ENCODE measurements at regions not wholly inside any gene's neighbourhood (a gene's known extent, or its start where the extent isn't known, plus 50 kb on each side); places are given as distances from the start of the nearest gene placed in this dataset.

DNA sequence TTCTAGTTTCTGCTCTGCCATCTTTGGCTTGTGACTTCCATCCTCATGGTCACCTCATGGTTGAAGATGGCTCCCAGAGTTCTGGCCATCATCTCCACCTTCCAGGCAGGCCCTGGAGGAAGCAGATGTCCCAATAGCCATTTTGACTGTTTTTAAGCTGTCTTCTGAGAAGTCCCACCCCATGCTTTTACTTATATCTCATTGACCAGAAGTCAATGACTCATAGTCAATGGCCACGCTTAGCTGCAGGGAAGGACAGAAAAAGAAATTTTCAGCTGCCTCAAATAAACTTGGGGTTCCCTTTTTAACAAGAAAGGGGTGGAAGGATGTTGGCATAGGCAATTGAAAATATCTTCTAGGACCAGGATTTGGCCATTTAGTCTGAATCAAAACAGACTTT, 168.1 kb downstream of the AACS start:
- no peak for DNase-seq (ENCODE audit: low read depth in 2 of 2)
- TF ChIP-seq, protein P1, sequence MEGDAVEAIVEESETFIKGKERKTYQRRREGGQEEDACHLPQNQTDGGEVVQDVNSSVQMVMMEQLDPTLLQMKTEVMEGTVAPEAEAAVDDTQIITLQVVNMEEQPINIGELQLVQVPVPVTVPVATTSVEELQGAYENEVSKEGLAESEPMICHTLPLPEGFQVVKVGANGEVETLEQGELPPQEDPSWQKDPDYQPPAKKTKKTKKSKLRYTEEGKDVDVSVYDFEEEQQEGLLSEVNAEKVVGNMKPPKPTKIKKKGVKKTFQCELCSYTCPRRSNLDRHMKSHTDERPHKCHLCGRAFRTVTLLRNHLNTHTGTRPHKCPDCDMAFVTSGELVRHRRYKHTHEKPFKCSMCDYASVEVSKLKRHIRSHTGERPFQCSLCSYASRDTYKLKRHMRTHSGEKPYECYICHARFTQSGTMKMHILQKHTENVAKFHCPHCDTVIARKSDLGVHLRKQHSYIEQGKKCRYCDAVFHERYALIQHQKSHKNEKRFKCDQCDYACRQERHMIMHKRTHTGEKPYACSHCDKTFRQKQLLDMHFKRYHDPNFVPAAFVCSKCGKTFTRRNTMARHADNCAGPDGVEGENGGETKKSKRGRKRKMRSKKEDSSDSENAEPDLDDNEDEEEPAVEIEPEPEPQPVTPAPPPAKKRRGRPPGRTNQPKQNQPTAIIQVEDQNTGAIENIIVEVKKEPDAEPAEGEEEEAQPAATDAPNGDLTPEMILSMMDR (IDR thresholded peaks at IDR 0.05; ENCODE audit: low read depth, low read length): no peak
- no peak overlapping the region for H3K4me3 ChIP-seq (replicated peaks in 1 of 2; ENCODE audit: low read depth in 2 of 2, low read length in 2 of 2)

DNA sequence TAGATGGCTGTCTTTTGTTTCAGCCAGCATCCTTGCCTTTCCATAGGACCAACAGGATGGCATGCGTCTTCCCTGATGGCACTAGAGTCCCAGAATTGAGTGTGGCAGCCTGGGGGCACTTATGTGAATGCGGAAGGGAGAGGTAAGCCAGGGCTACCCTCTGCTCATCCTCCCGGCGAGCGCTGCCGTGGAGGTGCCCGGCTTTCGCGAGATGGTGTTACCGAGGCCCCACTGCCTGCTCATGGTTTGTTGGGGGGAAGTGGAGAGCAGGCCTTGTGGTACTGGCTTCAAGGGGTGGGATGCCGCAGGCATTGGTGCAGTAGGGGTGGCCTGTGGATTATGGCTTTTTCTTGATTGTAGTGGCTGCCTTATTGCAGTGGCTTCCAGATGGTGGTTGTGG, 174.3 kb downstream of the AACS start:
- TF ChIP-seq, protein P1 (IDR thresholded peaks at IDR 0.05; ENCODE audit: low read depth, low read length): no peak
- DNase-seq (ENCODE audit: low read depth in 2 of 2): no peak
- H3K4me3 ChIP-seq (replicated peaks in 1 of 2; ENCODE audit: low read depth in 2 of 2, low read length in 2 of 2): no peak overlapping the region

- no peak overlapping the region for H3K4me3 ChIP-seq (replicated peaks in 1 of 2; ENCODE audit: low read depth in 2 of 2, low read length in 2 of 2)
- no peak for DNase-seq (ENCODE audit: low read depth in 2 of 2)
- TF ChIP-seq, protein P1 (IDR thresholded peaks at IDR 0.05; ENCODE audit: low read depth, low read length): no peak
Observed at GRCh38 chr12:125240717-125241116, 175.5 kb downstream of the AACS start.

DNA sequence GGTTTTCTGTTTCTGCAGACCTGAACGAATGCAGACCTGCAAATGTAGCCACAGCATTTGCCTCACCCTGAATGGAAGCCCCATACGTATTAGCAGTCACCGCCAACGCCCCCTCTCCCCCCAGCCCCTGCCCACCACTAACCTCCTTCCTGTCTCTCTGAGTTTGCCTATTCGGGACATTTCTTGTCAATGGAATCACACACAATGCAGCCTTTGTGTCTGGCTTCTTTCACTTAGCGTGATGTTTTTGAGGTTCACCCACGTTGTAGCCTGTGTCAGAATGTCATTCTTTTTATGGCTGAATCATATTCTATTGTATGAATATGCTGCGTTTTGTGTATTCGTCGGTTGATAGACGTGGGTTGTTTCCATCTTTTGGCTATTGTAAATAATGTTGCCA, 178.6 kb downstream of the AACS start:
- TF ChIP-seq, protein P1 (IDR thresholded peaks at IDR 0.05; ENCODE audit: low read depth, low read length): no peak
- no peak for DNase-seq (ENCODE audit: low read depth in 2 of 2)
- H3K4me3 ChIP-seq (replicated peaks in 1 of 2; ENCODE audit: low read depth in 2 of 2, low read length in 2 of 2): no peak overlapping the region

- TF ChIP-seq, protein P1 (IDR thresholded peaks at IDR 0.05; ENCODE audit: low read depth, low read length): no peak
- no peak for DNase-seq (ENCODE audit: low read depth in 2 of 2)
- no peak overlapping the region for H3K4me3 ChIP-seq (replicated peaks in 1 of 2; ENCODE audit: low read depth in 2 of 2, low read length in 2 of 2)
Observed at GRCh38 chr12:125244338-125244737, 179.1 kb downstream of the AACS start.

- no peak overlapping the region for H3K4me3 ChIP-seq (replicated peaks in 1 of 2; ENCODE audit: low read depth in 2 of 2, low read length in 2 of 2)
- TF ChIP-seq, protein P1 (IDR thresholded peaks at IDR 0.05; ENCODE audit: low read depth, low read length): no peak
- DNase-seq (ENCODE audit: low read depth in 2 of 2): no peak
Observed at GRCh38 chr12:125245581-125246557, 180.6 kb downstream of the AACS start.

Measured in cardiac fibroblast (primary cell).